ENCODE measurements at regions not wholly inside any gene's neighbourhood (a gene's known extent, or its start where the extent isn't known, plus 50 kb on each side); places are given as distances from the start of the nearest gene placed in this dataset.

DNA sequence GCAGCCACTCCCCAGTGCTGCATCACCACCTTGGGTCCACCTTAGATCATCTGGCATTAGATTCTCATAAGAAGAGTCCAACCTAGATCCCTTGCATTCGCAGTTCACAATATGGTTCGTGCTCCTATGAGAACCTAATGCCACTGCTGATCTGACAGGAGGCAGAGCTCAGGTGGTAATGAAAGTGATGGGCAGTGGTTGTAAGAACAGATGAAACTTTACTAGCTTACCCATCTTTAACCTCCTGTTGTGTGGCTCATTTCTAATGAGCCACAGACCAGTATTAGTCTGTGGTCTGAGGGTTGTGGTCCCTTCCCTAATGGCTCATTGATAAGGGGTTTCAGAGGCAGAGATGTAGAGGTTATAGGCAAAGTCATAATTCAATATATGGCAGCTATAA lies 615.9 kb upstream of the MIS18BP1 start:
- TF ChIP-seq, protein P1, sequence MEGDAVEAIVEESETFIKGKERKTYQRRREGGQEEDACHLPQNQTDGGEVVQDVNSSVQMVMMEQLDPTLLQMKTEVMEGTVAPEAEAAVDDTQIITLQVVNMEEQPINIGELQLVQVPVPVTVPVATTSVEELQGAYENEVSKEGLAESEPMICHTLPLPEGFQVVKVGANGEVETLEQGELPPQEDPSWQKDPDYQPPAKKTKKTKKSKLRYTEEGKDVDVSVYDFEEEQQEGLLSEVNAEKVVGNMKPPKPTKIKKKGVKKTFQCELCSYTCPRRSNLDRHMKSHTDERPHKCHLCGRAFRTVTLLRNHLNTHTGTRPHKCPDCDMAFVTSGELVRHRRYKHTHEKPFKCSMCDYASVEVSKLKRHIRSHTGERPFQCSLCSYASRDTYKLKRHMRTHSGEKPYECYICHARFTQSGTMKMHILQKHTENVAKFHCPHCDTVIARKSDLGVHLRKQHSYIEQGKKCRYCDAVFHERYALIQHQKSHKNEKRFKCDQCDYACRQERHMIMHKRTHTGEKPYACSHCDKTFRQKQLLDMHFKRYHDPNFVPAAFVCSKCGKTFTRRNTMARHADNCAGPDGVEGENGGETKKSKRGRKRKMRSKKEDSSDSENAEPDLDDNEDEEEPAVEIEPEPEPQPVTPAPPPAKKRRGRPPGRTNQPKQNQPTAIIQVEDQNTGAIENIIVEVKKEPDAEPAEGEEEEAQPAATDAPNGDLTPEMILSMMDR (IDR thresholded peaks at IDR 0.05) = no peak
- no peak for TF ChIP-seq POLR2A (IDR thresholded peaks at IDR 0.05)

Data from thyroid gland (tissue), 4 donors.